Caco-2 (cell line): ENCODE measurements at regions not wholly inside any gene's neighbourhood (a gene's known extent, or its start where the extent isn't known, plus 50 kb on each side); places are given as distances from the start of the nearest gene placed in this dataset.

ENCODE experiments used
- BruUV-seq: library from RNA; stranded (reverse); fragments of 400-500 nt; replicated peaks from 2 replicates; lab custom pipeline; 2021; lab: Mats Ljungman, UMichigan
- CTCF ChIA-PET: fragments of 300-600 bp; sonication (Branson Sonifier 250); formaldehyde crosslinking; loops from one replicate; lab custom pipeline; 2022; ENCODE audit warnings: antibody characterized with exemption; lab: Charles Lee
- POLR2A ChIA-PET: fragments of 300-600 bp; sonication (Branson Sonifier 250); formaldehyde crosslinking; loops from one replicate; lab custom pipeline; 2022; ENCODE audit warnings: antibody characterized with exemption; lab: Charles Lee
- DNase-seq, 2 experiments: peaks; one replicate each; pipeline versions ENCODE4 v3.0.0 to v3.0.0-alpha.2; 2020 to 2022
- H3K27me3 ChIP-seq: replicated peaks from 2 replicates; pipeline ENCODE4 v1.6.0; 2011; ENCODE audit warnings: low read length; ENCODE audit not compliant: control insufficient read depth, insufficient read depth
- H3K36me3 ChIP-seq: 2 replicates; pipeline ENCODE4 v1.5.1; 2011; ENCODE audit warnings: low read length; ENCODE audit not compliant: control insufficient read depth, insufficient read depth
- H3K4me1 ChIP-seq: fragments of 250-450 bp; sonication (Bioruptor Pico); 2 replicates; pipeline ENCODE4 v1.5.1; 2020; ENCODE audit warnings: mild to moderate bottlenecking
- H3K4me3 ChIP-seq: 2 replicates; pipeline ENCODE4 v1.5.1; 2011; ENCODE audit warnings: low read depth, mild to moderate bottlenecking, control low read depth, low read length
- H3K9me3 ChIP-seq: fragments of 250-450 bp; sonication (Bioruptor Pico); 2 replicates; pipeline ENCODE4 v1.5.1; 2020; ENCODE audit warnings: mild to moderate bottlenecking, moderate library complexity
- H3K27ac Mint-ChIP-seq: one replicate; pipeline ENCODE4 v1.8.0; 2022; ENCODE audit warnings: mixed read lengths; ENCODE audit not compliant: unreplicated experiment
- H3K27me3 Mint-ChIP-seq: one replicate; pipeline ENCODE4 v1.8.0; 2022; ENCODE audit warnings: mixed read lengths; ENCODE audit not compliant: insufficient read depth, unreplicated experiment
- H3K36me3 Mint-ChIP-seq: one replicate; pipeline ENCODE4 v1.8.0; 2022; ENCODE audit warnings: mild to moderate bottlenecking, mixed read lengths; ENCODE audit not compliant: insufficient read depth, unreplicated experiment
- H3K4me1 Mint-ChIP-seq: one replicate; pipeline ENCODE4 v1.8.0; 2022; ENCODE audit warnings: low read depth, mixed read lengths; ENCODE audit not compliant: unreplicated experiment
- H3K4me3 Mint-ChIP-seq: one replicate; pipeline ENCODE4 v1.8.0; 2022; ENCODE audit warnings: mild to moderate bottlenecking, moderate library complexity, mixed read lengths; ENCODE audit not compliant: unreplicated experiment
- H3K9me3 Mint-ChIP-seq: one replicate; pipeline ENCODE4 v1.8.0; 2022; ENCODE audit warnings: mixed read lengths; ENCODE audit not compliant: unreplicated experiment
- CTCF ChIP-seq, 2 experiments: fragments of 200-600 bp in 1 of 2; IDR thresholded peaks; 1 replicate in 1 of 2; 2 replicates in 1 of 2; pipeline versions ENCODE4 v1.5.1 to v1.8.0; 2011 to 2022; ENCODE audit warnings: antibody characterized with exemption in 1 of 2, control low read depth in 1 of 2, inconsistent platforms in 1 of 2, low read depth in 1 of 2, low read length in 1 of 2, mild to moderate bottlenecking in 1 of 2, moderate library complexity in 1 of 2; ENCODE audit not compliant: insufficient read depth in 1 of 2, severe bottlenecking in 1 of 2, unreplicated experiment in 1 of 2
- intact Hi-C: fragments of 100-400 bp; cut with micrococcal nuclease; formaldehyde crosslinking; loops from one replicate; pipeline ENCODE4 v1.10.0; 2022; ENCODE audit not compliant: unreplicated experiment

GRCh38 chr2:120607506-120607905 lies 128.2 kb upstream of the GLI2 start:
- intact Hi-C loops = no loop called here
- H3K4me3 ChIP-seq = no peak overlapping the region
- CTCF ChIA-PET = no interaction called here
- no peaks in the 10 kb centered on the region for H3K4me1 Mint-ChIP-seq
- H3K27me3 Mint-ChIP-seq = no peaks in the 10 kb centered on the region
- no peak overlapping the region for H3K4me3 Mint-ChIP-seq
- H3K4me1 ChIP-seq = no peaks in the 10 kb centered on the region
- H3K9me3 ChIP-seq = no peaks in the 10 kb centered on the region
- no TSS peak for BruUV-seq
- POLR2A ChIA-PET = no interaction called here
- no peaks in the 10 kb centered on the region for H3K27me3 ChIP-seq
- no peak for TF ChIP-seq CTCF (IDR thresholded peaks at IDR 0.05; ENCODE audit: insufficient read depth in 1 of 2, low read depth in 1 of 2, low read length in 1 of 2, severe bottlenecking in 1 of 2, unreplicated experiment in 1 of 2)
- H3K9me3 Mint-ChIP-seq = no peaks in the 10 kb centered on the region
- H3K27ac Mint-ChIP-seq = no peak overlapping the region
- no peak for DNase-seq
- H3K36me3 ChIP-seq = no peaks in the 10 kb centered on the region
- H3K36me3 Mint-ChIP-seq = no peaks in the 10 kb centered on the region

GRCh38 chr2:120607996-120608395 lies 127.7 kb upstream of the GLI2 start:
- intact Hi-C loops = no loop called here
- Histone ChIP-seq H3K9me3 (no peaks in the 10 kb centered on the region), H3K4me3 (no peak overlapping the region), H3K27me3 (no peaks in the 10 kb centered on the region), H3K36me3 (no peaks in the 10 kb centered on the region), H3K4me1 (no peaks in the 10 kb centered on the region)
- H3K27ac Mint-ChIP-seq = no peak overlapping the region
- ChIA-PET POLR2A (no interaction called here), CTCF (no interaction called here)
- no peaks in the 10 kb centered on the region for H3K4me1 Mint-ChIP-seq
- no peak for DNase-seq
- no TSS peak for BruUV-seq
- H3K9me3 Mint-ChIP-seq = no peaks in the 10 kb centered on the region
- no peaks in the 10 kb centered on the region for H3K36me3 Mint-ChIP-seq
- TF ChIP-seq CTCF (IDR thresholded peaks at IDR 0.05; ENCODE audit: insufficient read depth in 1 of 2, low read depth in 1 of 2, low read length in 1 of 2, severe bottlenecking in 1 of 2, unreplicated experiment in 1 of 2) = no peak
- H3K4me3 Mint-ChIP-seq = no peak overlapping the region
- no peaks in the 10 kb centered on the region for H3K27me3 Mint-ChIP-seq

GRCh38 chr2:120609826-120610395 lies 125.8 kb upstream of the GLI2 start:
- DNase-seq = no peak
- no peak for TF ChIP-seq CTCF (IDR thresholded peaks at IDR 0.05; ENCODE audit: insufficient read depth in 1 of 2, low read depth in 1 of 2, low read length in 1 of 2, severe bottlenecking in 1 of 2, unreplicated experiment in 1 of 2)
- Histone ChIP-seq H3K9me3 (no peaks in the 10 kb centered on the region), H3K4me1 (no peaks in the 10 kb centered on the region), H3K27me3 (no peaks in the 10 kb centered on the region), H3K36me3 (no peaks in the 10 kb centered on the region), H3K4me3 (no peak overlapping the region)
- CTCF ChIA-PET = interaction anchor here (0.6 kb wide), 1 partner anchor 1598 kb away, joined by 7 read pairs; no protein-coding TSS in a partner anchor
- intact Hi-C loops = no loop called here
- Mint-ChIP-seq H3K4me1 (no peaks in the 10 kb centered on the region), H3K36me3 (no peaks in the 10 kb centered on the region), H3K9me3 (no peaks in the 10 kb centered on the region), H3K27me3 (no peaks in the 10 kb centered on the region), H3K27ac (no peak overlapping the region), H3K4me3 (no peak overlapping the region)
- BruUV-seq = no TSS peak
- POLR2A ChIA-PET = no interaction called here
